HEK293 (cell line): ENCODE measurements at regions not wholly inside any gene's neighbourhood (a gene's known extent, or its start where the extent isn't known, plus 50 kb on each side); places are given as distances from the start of the nearest gene placed in this dataset.

Experiments used
- CTCF ChIA-PET: fragments of 350-600 bp; formaldehyde crosslinking; extraction: SDS; loops from one replicate; lab custom pipeline; 2021; ENCODE audit warnings: antibody characterized with exemption; lab: Yijun Ruan, JAX
- POLR2A ChIA-PET: fragments of 300-600 bp; formaldehyde crosslinking; extraction: SDS; loops from one replicate; lab custom pipeline; 2020; ENCODE audit warnings: antibody characterized with exemption, inconsistent platforms; lab: Yijun Ruan, JAX
- H3K27ac ChIP-seq: fragments of 200-500 bp; sonication (Bioruptor generic); 2 replicates; pipeline ENCODE4 v1.5.1; 2014; ENCODE audit warnings: low read depth, low read length, control low read depth, inconsistent platforms; ENCODE audit errors: extremely low read depth
- H3K36me3 ChIP-seq, 2 experiments: fragments of 200-500 bp in 1 of 2; sonication (Bioruptor generic) in 1 of 2; 1 replicate in 1 of 2; 2 replicates in 1 of 2; pipeline ENCODE4 v1.5.1; 2014 to 2017; ENCODE audit warnings: inconsistent platforms in 2 of 2, low read length in 2 of 2; ENCODE audit not compliant: control insufficient read depth in 2 of 2, insufficient read depth in 1 of 2
- H3K4me1 ChIP-seq: fragments of 200-500 bp; sonication (Bioruptor generic); 2 replicates; pipeline ENCODE4 v1.5.1; 2014; ENCODE audit warnings: mild to moderate bottlenecking, low read length, inconsistent platforms; ENCODE audit not compliant: control insufficient read depth, insufficient read depth
- H3K4me3 ChIP-seq: 2 replicates; pipeline ENCODE4 v1.5.1; 2011; ENCODE audit warnings: low read depth, mild to moderate bottlenecking, control low read depth, low read length, moderate library complexity
- H3K9me3 ChIP-seq: fragments of 200-500 bp; sonication (Bioruptor generic); 2 replicates; pipeline ENCODE4 v1.5.1; 2014; ENCODE audit warnings: low read depth, low read length, inconsistent platforms; ENCODE audit not compliant: control insufficient read depth, insufficient read depth
- HOXD13 ChIP-seq: sonication (generic); formaldehyde crosslinking; IDR thresholded peaks from 2 replicates; pipeline ENCODE4 v1.8.0; 2022; ENCODE audit warnings: missing genetic modification reagents, borderline replicate concordance
- MEIS1 ChIP-seq: sonication (generic); formaldehyde crosslinking; IDR thresholded peaks from 2 replicates; pipeline ENCODE4 v1.8.1; 2022; ENCODE audit warnings: missing genetic modification reagents, mild to moderate bottlenecking, borderline replicate concordance
- OSR2 ChIP-seq: fragments of 450-650 bp; formaldehyde crosslinking; IDR thresholded peaks from 2 replicates; pipeline ENCODE4 v1.5.1; 2016; ENCODE audit warnings: missing biosample characterization, missing genetic modification characterization
- ZFP41 ChIP-seq: fragments of 450-650 bp; formaldehyde crosslinking; IDR thresholded peaks from 2 replicates; pipeline ENCODE4 v1.5.1; 2016; ENCODE audit warnings: missing biosample characterization, missing genetic modification characterization, borderline replicate concordance
- ZFP69B ChIP-seq: fragments of 450-650 bp; formaldehyde crosslinking; IDR thresholded peaks from 2 replicates; pipeline ENCODE4 v1.5.1; 2016; ENCODE audit warnings: missing biosample characterization, missing genetic modification characterization
- ZNF132 ChIP-seq: fragments of 450-650 bp; formaldehyde crosslinking; IDR thresholded peaks from 2 replicates; pipeline ENCODE4 v1.5.1; 2017; ENCODE audit warnings: missing biosample characterization, missing genetic modification characterization, borderline replicate concordance
- ZNF155 ChIP-seq: fragments of 450-650 bp; formaldehyde crosslinking; IDR thresholded peaks from 2 replicates; pipeline ENCODE4 v1.5.1; 2016; ENCODE audit warnings: missing biosample characterization, missing genetic modification characterization
- ZNF157 ChIP-seq: fragments of 450-650 bp; formaldehyde crosslinking; IDR thresholded peaks from 2 replicates; pipeline ENCODE4 v1.5.1; 2016; ENCODE audit warnings: missing biosample characterization, missing genetic modification characterization
- ZNF169 ChIP-seq: fragments of 450-650 bp; formaldehyde crosslinking; IDR thresholded peaks from 2 replicates; pipeline ENCODE4 v1.5.1; 2016; ENCODE audit warnings: missing biosample characterization, missing genetic modification characterization
- ZNF174 ChIP-seq: fragments of 450-650 bp; formaldehyde crosslinking; IDR thresholded peaks from 2 replicates; pipeline ENCODE4 v1.5.0; 2017; ENCODE audit warnings: missing biosample characterization, mild to moderate bottlenecking, missing genetic modification characterization
- ZNF2 ChIP-seq: fragments of 450-650 bp; formaldehyde crosslinking; IDR thresholded peaks from 2 replicates; pipeline ENCODE4 v1.5.1; 2016; ENCODE audit warnings: missing biosample characterization, missing genetic modification characterization
- ZNF211 ChIP-seq: fragments of 450-650 bp; formaldehyde crosslinking; IDR thresholded peaks from 2 replicates; pipeline ENCODE4 v1.5.1; 2016; ENCODE audit warnings: low read depth, missing biosample characterization, missing genetic modification characterization
- ZNF214 ChIP-seq: fragments of 450-650 bp; formaldehyde crosslinking; IDR thresholded peaks from 2 replicates; pipeline ENCODE4 v1.5.1; 2017; ENCODE audit warnings: missing biosample characterization, mild to moderate bottlenecking, missing genetic modification characterization, borderline replicate concordance
- ZNF221 ChIP-seq: fragments of 450-650 bp; formaldehyde crosslinking; IDR thresholded peaks from 2 replicates; pipeline ENCODE4 v1.5.1; 2017; ENCODE audit warnings: missing biosample characterization, missing genetic modification characterization, borderline replicate concordance
- ZNF324 ChIP-seq: fragments of 450-650 bp; formaldehyde crosslinking; IDR thresholded peaks from 2 replicates; pipeline ENCODE4 v1.5.1; 2016; ENCODE audit warnings: missing biosample characterization, missing genetic modification characterization
- ZNF449 ChIP-seq: fragments of 450-650 bp; formaldehyde crosslinking; IDR thresholded peaks from 2 replicates; pipeline ENCODE4 v1.5.1; 2017; ENCODE audit warnings: missing biosample characterization, mild to moderate bottlenecking, missing genetic modification characterization, moderate library complexity
- ZNF473 ChIP-seq: fragments of 450-650 bp; formaldehyde crosslinking; IDR thresholded peaks from 2 replicates; pipeline ENCODE4 v1.5.1; 2017; ENCODE audit warnings: missing biosample characterization, missing genetic modification characterization
- ZNF513 ChIP-seq: fragments of 450-650 bp; IDR thresholded peaks from 2 replicates; pipeline ENCODE4 v1.5.1; 2018; ENCODE audit warnings: missing biosample characterization, missing genetic modification characterization
- ZNF518A ChIP-seq: fragments of 450-650 bp; formaldehyde crosslinking; conservative IDR thresholded peaks from 2 replicates; pipeline ENCODE4 v1.5.1; 2016; ENCODE audit warnings: low read depth, missing biosample characterization, missing genetic modification characterization
- ZNF544 ChIP-seq: fragments of 450-650 bp; formaldehyde crosslinking; IDR thresholded peaks from 2 replicates; pipeline ENCODE4 v1.5.0; 2017; ENCODE audit warnings: missing biosample characterization, missing genetic modification characterization
- ZNF548 ChIP-seq: fragments of 450-650 bp; formaldehyde crosslinking; IDR thresholded peaks from 2 replicates; pipeline ENCODE4 v1.5.1; 2016; ENCODE audit warnings: missing biosample characterization, missing genetic modification characterization
- ZNF585B ChIP-seq: fragments of 450-650 bp; formaldehyde crosslinking; IDR thresholded peaks from 2 replicates; pipeline ENCODE4 v1.5.1; 2016; ENCODE audit warnings: missing biosample characterization, missing genetic modification characterization
- ZNF645 ChIP-seq: fragments of 450-650 bp; formaldehyde crosslinking; IDR thresholded peaks from 2 replicates; pipeline ENCODE4; 2016; ENCODE audit warnings: missing biosample characterization, missing genetic modification characterization
- ZNF677 ChIP-seq: fragments of 450-650 bp; IDR thresholded peaks from 2 replicates; pipeline ENCODE4 v1.5.0; 2018; ENCODE audit warnings: missing biosample characterization, mild to moderate bottlenecking, missing genetic modification characterization, moderate library complexity
- ZNF747 ChIP-seq: fragments of 450-650 bp; formaldehyde crosslinking; IDR thresholded peaks from 2 replicates; pipeline ENCODE4 v1.5.1; 2016; ENCODE audit warnings: missing biosample characterization, missing genetic modification characterization
- ZNF785 ChIP-seq: fragments of 450-650 bp; formaldehyde crosslinking; IDR thresholded peaks from 2 replicates; pipeline ENCODE4 v1.5.1; 2016; ENCODE audit warnings: missing biosample characterization, missing genetic modification characterization
- ZSCAN23 ChIP-seq: fragments of 450-650 bp; formaldehyde crosslinking; IDR thresholded peaks from 2 replicates; pipeline ENCODE4 v1.5.1; 2016; ENCODE audit warnings: missing biosample characterization, missing genetic modification characterization

GRCh38 chr14:35988550-35988949 lies 162.4 kb downstream of the BRMS1L start:
- H3K27ac ChIP-seq, result no peak overlapping the region
- no peaks in the 10 kb centered on the region for H3K9me3 ChIP-seq
- H3K4me3 ChIP-seq, result no peak overlapping the region
- H3K4me1 ChIP-seq, result no peaks in the 10 kb centered on the region
- TF ChIP-seq ZNF585B (tag by site-specific recombination) (no peak), ZNF169 (tag by site-specific recombination) (no peak), ZNF513 (tag by site-specific recombination) (no peak), ZNF747 (tag by site-specific recombination) (no peak), ZNF155 (no peak), ZNF174 (tag by site-specific recombination) (no peak), ZNF645 (tag by site-specific recombination) (no peak), ZNF132 (tag by site-specific recombination) (no peak), ZNF677 (tag by site-specific recombination) (no peak), ZNF2 (tag by site-specific recombination) (no peak), ZFP69B (tag by site-specific recombination) (no peak), ZNF785 (no peak), OSR2 (tag by site-specific recombination) (no peak), ZNF544 (tag by site-specific recombination) (no peak), ZNF157 (no peak), ZNF518A (tag by site-specific recombination) (no peak), MEIS1 (CRISPR knock-in tag) (no peak), ZNF449 (tag by site-specific recombination) (no peak)
- TF ChIP-seq, all 188 proteins: peak for 0
- no peaks in the 10 kb centered on the region for H3K36me3 ChIP-seq
- POLR2A ChIA-PET, result no interaction called here
- CTCF ChIA-PET, result no interaction called here

- Histone ChIP-seq H3K27ac (no peak overlapping the region), H3K4me1 (no peaks in the 10 kb centered on the region), H3K36me3 (no peaks in the 10 kb centered on the region), H3K9me3 (no peaks in the 10 kb centered on the region), H3K4me3 (no peak overlapping the region)
- ChIA-PET CTCF (no interaction called here), POLR2A (no interaction called here)
- TF ChIP-seq ZNF324 (no peak), ZFP41 (no peak), ZNF221 (tag by site-specific recombination) (no peak), HOXD13 (CRISPR knock-in tag) (no peak), ZSCAN23 (tag by site-specific recombination) (no peak), ZNF211 (tag by site-specific recombination) (no peak), ZNF548 (no peak), ZNF214 (tag by site-specific recombination) (no peak), ZNF473 (tag by site-specific recombination) (no peak)
Measured at GRCh38 chr14:35987731-35988130, 161.6 kb downstream of the BRMS1L start.
